SH-SY5Y (cell line): ENCODE measurements at regions not wholly inside any gene's neighbourhood (a gene's known extent, or its start where the extent isn't known, plus 50 kb on each side); places are given as distances from the start of the nearest gene placed in this dataset.

ENCODE experiments used
- GATA2 ChIP-seq: IDR thresholded peaks from 2 replicates; pipeline ENCODE4 v1.6.1; 2011; ENCODE audit warnings: mild to moderate bottlenecking, low read depth, low read length
- GATA3 ChIP-seq: IDR thresholded peaks from 2 replicates; pipeline ENCODE4 v1.6.1; 2011; ENCODE audit warnings: low read depth, mild to moderate bottlenecking, low read length, moderate library complexity

DNA sequence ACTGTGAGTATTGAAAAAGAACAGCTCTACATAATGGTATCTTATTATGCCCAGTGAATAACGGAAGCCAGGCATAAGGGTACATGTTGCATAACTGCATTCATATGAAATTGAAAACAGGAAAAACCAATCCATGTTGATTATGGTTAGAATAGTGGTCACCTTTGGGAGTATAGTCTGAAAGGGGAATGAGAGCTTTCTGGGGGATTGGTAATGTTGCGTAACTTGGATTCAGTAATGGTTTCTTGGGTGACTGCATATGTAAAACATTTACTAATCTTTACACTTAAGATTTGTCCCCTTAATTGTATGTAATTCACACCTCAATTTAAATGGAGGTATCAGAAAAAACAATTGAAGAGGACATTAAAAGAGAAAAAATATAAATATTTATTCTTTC is 292.1 kb downstream of the LMO4 start:
- no peak for TF ChIP-seq GATA3
- TF ChIP-seq GATA2 = no peak
